SIG-M5 (cell line): ENCODE measurements at regions not wholly inside any gene's neighbourhood (a gene's known extent, or its start where the extent isn't known, plus 50 kb on each side); places are given as distances from the start of the nearest gene placed in this dataset.
"Not testable (repeated sequence)": the region's sequence is repeated elsewhere in the genome, so short reads cannot be mapped to it uniquely, and the experiment has no call there.

ENCODE experiments used
- DNase-seq: peaks from one replicate; lab custom pipeline; 2025; lab: John Stamatoyannopoulos, UW

DNA sequence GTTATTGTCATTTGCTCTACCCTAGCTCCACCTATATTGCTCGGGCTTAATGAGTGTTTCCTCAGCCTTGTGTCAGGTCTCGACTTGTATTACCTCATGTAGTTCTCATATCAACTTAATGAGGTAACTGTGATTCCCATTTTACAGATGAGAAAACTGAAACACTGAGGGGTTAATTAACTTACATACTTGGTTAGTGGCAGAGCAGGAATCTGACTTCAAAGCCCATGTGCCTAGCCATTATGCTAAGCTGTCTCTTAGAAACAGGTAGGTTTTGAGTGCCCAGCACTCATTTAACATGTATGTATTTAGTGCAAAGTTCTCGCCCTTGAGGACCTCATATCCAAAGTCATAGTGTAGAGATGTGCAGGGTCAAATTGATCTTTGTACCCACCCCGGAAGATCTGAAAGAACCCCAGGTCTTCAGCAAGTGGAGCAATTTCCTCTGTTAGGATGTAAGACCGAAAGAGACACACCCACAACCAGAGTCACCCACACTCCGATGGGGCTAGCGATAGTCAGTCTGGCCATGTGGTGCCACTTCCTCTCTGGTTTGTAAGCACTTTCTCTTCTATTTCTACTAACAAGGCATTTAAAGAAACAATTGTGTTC is 121.0 kb upstream of the SLC39A10 start:
- peak; percentile 52 for DNase-seq

DNA sequence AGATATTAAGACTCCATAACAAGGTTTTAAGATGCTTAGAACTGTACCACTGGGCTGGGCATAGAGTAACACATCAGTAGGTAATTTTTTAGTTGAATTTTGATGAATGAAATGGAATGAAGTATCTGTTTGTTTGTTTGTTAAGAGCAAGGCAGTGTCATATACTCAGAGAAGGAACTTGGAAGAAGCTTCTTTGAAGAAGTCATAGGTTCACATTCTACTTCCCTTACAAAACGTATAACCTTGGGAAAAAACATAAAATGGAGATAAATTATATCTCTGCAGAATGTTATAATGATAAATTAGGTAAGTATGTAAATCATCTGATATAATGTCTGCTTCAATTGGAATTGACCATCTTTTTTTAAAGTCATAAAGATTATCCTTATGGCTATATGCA is 122.1 kb upstream of the SLC39A10 start:
- no peak for DNase-seq

DNA sequence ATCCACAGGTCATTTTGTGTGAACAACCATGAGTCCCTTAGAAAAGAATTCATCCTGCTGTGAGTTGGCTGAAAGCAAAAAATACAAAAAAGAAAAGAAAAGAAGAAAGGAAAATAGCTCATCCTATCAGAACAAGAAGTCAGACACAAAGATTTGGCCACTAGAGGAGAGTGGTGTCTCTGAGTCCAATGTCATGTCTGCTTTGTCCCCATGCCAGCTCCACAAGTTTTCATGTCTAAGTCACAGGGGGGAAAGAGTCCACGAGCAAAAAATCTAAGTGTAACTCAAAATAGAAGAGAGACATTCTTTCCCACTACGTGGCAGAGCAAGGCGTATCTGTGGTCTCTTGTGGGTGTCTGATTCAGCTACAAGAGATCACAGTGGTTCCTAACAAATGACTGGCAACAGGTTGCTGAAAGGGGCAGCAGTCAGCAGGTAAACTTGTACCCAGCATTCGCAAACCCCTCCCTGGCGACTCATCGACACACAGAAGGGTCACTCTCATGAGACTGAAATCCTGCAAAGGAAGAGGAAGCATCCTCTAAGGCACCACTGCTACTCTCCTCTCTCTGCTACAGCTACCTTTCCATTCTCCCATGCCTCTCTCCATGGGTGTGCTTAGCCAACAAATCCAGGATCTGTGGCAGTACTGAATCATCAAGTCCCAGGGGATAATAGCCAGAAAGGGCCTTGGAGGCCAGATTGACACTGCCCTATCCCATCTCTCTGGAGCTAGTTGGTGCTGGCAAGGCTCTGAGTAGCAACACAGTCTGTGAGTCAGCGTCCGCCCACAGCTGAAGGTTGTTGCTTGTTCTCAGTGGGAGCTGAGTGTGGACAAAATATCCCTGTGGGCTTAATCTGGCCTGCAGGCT is 123.0 kb upstream of the SLC39A10 start:
- no peak for DNase-seq

DNA sequence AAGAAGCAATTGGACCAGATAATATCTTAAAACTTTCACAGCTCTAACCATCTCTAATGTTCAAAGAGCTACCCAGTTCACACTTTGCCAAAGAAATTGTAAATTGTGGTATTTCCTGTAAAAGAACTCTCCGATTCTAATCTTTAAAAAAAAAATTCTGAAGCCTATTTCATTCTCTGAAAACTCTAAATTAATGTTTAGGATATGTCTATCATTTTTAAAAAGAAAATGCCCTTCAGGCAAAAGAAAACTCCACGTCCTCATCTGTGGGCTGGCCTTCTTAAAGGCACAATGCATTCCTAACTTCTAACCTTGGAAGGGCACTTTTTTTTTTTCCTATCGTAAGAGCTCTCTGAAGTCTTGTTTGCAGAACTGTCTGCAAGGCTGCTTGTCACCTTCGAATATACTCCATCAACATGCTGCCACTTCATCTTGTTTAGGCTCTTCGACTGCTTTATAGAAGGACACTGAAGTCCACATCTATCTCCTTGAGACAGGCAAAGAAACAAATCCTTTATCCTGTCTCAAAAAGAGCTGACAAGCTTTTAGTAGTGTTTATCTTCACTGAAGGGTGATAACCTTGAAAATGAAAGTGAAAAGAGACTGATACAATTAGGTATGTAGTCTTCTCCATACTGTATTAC is 124.3 kb upstream of the SLC39A10 start:
- DNase-seq: no peak

DNA sequence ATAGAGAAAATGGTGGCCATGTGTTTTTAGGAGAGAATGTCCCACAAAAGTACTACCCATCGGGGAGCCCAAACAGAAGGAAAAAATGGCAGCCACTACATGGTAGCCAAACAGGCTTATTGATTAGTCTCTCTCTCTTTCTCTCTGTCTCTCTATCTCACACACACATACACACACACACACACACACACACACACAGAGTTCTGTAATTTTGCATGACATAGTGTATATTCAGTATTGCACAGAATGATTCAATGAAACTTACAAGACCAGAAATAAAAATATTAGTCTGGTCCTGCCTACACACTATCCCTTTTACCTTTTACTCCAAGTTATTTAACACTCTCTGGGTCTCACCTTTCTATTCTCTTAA is 124.8 kb upstream of the SLC39A10 start:
- DNase-seq: no peak

DNA sequence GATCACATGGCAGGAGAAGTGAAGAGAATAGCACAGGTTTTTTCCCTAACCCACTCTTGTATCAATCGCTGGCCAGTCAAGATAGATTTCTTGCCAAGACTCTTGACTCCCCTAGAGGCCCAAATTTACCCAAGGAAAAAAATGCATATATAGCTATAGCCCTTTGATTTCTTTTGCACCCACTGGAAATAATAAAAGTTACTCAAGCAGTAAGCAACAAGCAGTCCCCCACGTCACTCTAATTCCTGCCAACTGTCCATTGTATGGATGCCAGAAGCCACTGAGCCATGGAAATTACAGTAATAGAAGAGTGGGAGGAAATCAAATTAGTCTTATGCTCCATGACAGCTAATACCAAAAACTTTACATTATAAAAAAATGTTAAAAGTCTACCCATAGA is 125.3 kb upstream of the SLC39A10 start:
- DNase-seq: no peak

DNA sequence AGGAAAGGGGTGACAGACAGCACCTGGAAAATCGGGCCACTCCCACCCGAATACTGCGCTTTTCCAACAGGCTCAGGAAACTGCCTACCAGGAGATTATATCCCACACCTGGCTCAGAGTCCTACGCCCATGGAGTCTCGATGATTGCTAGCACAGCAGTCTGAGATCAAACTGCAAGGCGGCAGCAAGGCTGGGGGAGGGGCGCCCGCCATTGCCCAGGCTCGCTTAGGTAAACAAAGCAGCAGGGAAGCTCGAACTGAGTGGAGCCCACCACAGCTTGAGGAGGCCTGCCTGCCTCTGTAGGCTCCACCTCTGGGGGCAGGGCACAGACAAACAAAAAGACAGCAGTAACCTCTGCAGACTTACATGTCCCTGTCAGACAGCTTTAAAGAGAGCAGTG is 133.8 kb upstream of the SLC39A10 start:
- not testable (repeated sequence) for DNase-seq

DNA sequence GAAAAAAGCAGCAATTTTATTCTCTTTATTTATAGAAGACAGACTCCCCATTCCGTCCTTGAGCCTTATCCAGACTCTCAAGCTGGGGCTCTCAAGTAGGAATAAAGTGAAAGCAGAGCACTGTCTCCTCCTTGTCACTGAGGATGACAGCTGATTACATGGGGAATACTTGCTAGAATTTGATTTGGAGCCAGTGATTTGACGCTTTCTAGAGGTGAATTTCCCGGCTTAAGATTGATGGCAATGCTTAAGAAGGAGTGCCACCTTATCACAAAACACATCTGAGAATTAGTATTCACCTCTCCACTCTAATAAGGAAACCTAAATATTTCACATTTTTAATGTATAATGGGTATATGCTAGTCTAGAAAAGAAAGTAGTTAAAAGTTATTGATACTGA is 135.4 kb upstream of the SLC39A10 start:
- DNase-seq: no peak

DNA sequence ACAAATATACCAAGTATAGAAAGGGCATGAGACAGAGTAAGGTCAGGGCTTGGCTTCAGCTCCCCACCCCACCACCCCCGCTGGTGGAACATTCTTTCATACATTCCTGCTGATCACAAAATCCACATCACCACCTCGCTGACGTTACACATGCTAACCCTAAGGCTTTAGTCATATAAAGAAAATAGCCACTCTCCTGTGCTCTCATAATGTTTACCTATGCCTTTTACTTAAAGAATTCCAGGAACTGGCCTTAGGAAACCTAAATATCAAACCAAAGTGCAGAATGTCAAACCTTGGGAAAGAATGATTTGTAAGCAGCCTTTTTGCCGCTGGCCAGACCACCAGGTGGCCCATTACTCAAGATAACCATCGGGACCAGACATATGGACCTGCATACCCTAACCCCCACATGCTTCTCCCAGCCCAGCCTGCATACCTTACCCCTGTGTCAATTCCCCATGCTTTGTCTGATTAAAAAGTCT is 136.3 kb upstream of the SLC39A10 start:
- DNase-seq: no peak

DNA sequence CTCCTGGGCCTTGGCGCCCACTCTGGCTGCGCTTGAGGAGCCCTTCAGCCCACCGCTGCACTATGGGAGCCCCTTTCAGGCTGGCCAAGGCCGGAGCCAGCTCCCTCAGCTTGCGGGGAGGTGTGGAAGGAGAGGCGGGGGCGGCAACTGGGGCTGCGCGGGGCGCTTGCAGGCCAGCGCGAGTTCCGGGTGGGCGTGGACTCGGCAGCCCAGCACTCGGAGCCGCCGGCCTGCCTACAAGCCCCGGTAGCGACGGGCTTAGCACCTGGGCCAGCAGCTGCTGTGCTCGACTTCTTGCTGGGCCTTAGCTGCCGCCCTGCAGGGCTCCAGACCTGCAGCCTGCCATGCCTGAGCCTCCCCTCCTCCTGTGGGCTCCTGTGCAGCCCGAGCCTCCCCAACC is 141.5 kb upstream of the SLC39A10 start:
- no peak for DNase-seq

DNA sequence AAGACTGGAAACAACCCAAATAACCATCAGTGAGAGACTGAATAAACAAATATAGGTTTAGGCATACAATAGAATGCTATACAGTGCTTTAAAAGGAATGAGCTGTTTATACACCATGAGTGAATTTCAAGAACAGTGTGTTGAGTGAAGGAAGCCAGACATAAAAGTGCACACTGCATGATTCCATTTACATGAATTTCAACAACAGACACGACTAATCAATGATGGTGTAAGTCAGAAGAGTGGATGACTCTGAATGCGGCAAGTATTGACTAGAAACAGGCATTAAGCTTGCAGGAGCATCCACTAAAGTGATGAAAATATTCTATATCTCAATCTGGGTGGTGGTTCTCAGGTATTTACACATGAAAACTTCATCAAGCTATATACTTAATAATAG is 142.7 kb upstream of the SLC39A10 start:
- DNase-seq: no peak

DNA sequence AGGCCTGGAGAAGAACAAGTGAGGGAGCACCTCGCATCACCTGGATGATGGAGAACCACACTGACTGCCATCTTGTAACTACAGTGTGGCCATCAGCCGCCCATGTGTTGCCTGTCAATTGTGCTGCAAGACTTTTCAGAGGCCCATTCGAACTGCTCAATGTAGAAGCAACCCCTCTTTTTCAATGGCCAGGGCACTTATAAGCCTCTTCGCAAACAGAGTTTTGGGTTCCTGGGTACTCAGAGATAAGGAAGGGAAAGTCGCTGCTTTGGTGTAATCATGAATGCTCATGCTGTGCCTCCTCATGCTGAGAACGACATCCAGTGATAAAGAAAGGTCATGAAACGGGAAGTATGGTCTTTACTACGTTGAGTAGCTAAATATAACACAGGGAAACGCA is 143.9 kb upstream of the SLC39A10 start:
- peak; percentile 25 for DNase-seq

DNA sequence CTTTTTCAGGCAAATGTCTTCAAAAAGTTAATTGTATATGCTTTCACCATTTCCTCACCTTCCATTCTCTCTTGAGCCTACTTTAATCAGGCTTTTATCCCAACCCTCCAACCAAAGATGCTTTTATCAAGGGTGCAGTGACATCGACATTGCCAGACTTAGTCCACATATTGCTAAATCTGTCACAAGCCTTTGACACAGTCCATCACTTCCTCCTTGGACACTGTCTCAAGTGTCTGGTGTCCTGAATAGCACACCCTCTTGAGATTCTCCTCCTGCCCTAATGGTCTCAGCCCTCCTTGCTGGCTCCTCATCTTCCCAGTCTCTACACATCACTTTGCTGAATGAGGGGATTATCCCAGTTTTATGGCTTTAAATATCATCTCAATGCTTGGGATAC is 147.5 kb upstream of the SLC39A10 start:
- DNase-seq: no peak

DNA sequence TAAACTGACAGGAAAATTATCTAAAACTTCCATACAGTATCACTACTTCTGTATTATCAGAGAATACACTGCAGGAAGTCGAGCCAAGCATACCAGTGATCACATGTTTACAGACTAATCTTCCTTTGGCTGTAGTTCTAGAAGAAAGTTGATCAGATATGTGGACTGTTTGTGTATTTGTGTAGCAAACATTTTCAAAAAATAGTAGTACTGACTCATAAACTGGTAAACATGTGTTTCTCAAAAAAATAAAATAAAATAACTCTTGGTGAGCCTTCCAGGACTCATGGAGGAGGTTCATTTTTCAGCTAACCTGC is 148.9 kb upstream of the SLC39A10 start:
- DNase-seq: no peak

DNA sequence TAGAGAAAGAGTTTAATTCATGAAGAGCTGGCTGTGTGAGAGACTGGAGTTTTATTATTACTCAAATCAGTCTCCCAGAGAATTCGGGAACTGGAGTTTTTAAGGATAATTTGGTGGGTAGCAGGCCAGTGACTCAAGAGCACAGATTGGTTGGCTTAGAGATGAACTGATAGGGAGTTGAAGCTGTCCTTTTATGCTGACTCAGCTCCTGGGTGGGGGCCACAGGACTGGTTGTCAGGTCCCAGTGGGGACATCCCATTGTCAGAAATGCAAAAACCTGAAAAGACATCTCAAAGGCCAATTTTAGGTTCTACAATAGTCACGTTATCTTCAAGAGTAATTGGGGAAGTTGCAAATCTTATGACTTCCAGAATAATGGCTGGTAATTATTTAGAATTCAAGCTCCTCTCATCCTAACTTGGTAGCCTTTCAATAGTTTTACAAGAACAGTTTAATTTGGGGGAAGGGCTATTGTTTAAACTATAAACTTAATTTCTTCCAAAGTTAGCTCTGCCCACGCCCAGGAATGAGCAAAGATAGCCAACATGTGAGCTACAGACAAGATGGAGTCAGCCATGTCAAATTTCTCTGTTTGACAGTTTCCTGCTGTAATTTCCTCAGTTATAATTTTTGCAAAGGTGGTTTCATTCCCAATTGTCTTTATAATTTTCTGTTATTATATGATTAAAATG is 149.4 kb upstream of the SLC39A10 start:
- no peak for DNase-seq

DNA sequence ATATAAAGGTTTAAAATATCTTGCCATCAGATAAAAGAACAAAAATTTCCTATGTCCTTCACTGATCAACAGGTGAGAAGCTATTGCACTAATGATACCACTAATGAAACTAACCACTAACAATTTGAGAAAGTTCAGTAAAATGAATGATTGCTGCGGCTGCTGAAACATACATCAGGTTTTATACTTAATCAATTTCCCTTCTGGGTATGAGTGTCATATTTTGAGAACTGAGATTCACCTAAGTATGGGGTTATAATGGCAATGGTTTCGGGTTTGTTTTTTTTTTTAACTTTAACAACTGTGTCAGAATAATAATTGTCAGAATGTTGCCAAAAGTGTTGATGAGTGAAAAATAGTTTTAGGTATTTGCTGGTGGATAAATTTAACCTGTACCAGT is 151.3 kb upstream of the SLC39A10 start:
- no peak for DNase-seq

DNA sequence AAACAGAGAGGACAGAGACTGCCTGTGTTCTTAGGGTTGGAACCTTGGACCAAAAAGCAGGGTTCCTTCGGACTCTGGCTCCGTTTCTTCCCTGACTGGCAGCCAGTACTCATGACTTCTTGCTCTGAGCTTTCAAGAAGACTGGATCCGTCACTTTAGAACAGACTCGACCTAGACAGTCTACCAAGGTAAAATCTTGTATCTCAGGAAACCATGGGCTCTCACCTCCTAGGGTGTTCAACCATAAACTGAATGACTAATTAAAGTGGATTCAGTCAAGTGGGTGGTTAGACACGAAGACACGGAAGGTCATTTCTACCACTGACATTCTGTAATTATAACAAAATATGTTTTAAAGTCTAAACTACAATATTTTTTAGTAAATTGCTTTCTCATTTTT is 153.8 kb upstream of the SLC39A10 start:
- no peak for DNase-seq

DNA sequence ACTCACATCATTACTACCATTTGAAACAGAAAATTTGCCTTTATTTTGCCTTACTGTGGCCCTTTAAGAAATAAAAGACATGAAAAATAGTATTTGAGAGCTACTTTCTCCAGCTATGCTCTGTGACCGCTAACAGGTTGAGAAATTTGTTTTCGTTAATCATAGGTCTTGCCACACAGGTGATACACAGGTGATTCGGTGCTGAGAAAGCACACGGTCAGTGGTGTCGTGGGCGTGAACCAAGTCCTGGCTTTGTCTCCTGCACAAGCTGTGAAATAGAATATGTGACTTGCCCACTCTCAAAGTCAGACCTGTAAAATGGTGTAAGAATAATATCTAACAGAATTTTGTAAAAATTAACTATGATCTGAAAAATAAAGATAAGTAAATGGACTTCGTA is 155.3 kb upstream of the SLC39A10 start:
- no peak for DNase-seq

DNA sequence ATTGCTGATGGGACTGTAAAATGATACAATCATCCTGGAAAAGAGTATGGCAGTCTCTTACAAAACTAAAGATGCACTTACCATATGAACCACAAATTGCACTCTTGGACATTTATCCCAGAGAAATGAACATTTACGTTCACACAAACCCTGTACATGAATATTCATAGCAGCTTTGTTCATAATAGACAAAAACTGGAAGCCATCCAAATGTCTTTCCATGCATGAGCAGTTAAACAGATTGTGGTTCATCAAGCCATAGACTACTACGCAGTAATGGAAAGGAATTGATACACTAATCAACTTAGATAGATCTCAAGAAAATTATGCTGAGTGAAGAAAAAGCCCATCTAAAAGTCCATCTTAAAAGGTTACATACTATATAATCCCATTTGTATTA is 156.1 kb upstream of the SLC39A10 start:
- no peak for DNase-seq

DNA sequence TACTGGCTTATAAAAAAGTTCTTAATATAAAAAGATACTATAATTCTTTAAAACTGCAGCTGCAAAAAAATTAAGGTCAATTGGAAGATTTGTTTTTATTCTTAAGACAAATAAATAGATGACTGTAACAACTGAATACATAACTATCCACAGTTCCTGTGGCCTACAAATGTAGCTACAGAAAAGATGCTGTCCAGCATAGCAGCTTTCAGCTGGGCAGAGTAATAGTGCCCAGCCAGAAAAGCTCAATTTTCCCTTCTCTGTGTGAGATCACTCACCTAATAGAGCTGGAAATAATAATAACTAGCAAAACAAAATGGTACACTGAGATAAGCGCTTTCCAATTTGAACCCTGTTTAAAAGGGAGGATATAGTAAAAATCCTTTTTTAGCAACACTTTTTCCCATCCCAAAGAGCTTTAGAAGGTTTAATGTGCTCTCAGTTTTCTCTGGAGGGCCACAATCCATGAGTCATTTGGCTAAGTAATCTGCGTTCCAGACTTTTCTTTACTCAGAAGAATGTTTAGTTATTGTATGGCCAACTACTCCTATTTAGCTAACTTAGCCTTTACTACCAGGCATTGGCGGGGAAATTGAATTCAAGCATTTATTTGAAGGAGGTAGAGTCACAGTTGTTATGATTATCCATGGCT is 158.1 kb upstream of the SLC39A10 start:
- DNase-seq: no peak

DNA sequence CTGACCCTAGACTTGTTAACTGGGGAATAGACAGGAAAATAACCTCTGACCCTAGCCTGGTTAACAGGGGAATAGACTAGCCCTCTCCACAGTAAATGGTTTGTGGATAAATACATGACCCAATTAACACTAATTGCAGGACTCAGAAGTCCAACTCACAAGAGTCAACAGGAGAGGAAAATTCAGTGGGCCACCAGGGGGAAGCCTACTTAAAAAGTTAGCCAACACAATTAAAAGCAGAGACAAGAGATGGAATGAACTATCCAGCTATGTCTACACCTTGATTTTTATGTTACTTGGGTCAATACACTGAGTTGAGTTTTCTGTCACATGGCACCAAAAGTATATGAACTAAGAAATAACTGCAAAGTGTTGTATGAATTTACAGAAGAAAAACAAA is 158.8 kb upstream of the SLC39A10 start:
- no peak for DNase-seq

DNA sequence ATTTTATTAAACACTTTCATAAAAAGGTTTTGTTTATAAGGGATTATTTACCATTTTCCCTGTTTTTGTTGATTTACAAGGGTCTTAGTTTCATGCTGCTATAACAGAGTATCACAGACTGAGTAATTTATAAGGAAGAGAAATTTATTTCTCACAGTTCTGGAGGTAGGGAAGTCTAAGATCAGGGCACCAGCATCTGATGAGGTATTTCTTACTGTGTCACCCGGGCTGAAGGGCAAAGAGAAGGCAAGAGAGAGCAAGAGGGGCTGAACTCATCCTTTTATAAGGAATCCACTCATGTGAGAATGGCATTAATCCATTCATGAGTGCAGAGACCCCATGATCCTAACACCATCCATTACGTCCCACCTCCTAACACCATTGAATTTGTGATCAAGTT is 160.0 kb upstream of the SLC39A10 start:
- DNase-seq: no peak
